ENCODE measurements at regions not wholly inside any gene's neighbourhood (a gene's known extent, or its start where the extent isn't known, plus 50 kb on each side); places are given as distances from the start of the nearest gene placed in this dataset.

GRCh38 chr15:93257920-93258319, 168.9 kb upstream of the RGMA start:
- no peak overlapping the region for H3K4me3 ChIP-seq
- DNase-seq: no peak
- no peaks in the 10 kb centered on the region for H3K36me3 ChIP-seq
- no peak for TF ChIP-seq CTCF (IDR thresholded peaks at IDR 0.05)
- no peak overlapping the region for H3K27ac ChIP-seq
- no peaks in the 10 kb centered on the region for H3K9me3 ChIP-seq
- H3K27me3 ChIP-seq: no peaks in the 10 kb centered on the region
- no peaks in the 10 kb centered on the region for H3K4me1 ChIP-seq
- no peak overlapping the region for H3K9ac ChIP-seq (ENCODE audit: low read depth in 2 of 2, low read length in 2 of 2)
- intact Hi-C loops (cut with DNase I): no loop called here

GRCh38 chr15:93253681-93254080, 164.7 kb upstream of the RGMA start:
- Histone ChIP-seq H3K4me3 (no peak overlapping the region), H3K36me3 (no peaks in the 10 kb centered on the region), H3K4me1 (no peaks in the 10 kb centered on the region), H3K27me3 (no peaks in the 10 kb centered on the region), H3K9me3 (no peaks in the 10 kb centered on the region), H3K9ac (ENCODE audit: low read depth in 2 of 2, low read length in 2 of 2) (no peak overlapping the region), H3K27ac (no peak overlapping the region)
- no peak for DNase-seq
- intact Hi-C loops (cut with DNase I): no loop called here
- TF ChIP-seq CTCF (IDR thresholded peaks at IDR 0.05): no peak

GRCh38 chr15:93252780-93253179, 163.8 kb upstream of the RGMA start:
- no peak for TF ChIP-seq CTCF (IDR thresholded peaks at IDR 0.05)
- Histone ChIP-seq H3K36me3 (no peaks in the 10 kb centered on the region), H3K27ac (no peak overlapping the region), H3K9ac (ENCODE audit: low read depth in 2 of 2, low read length in 2 of 2) (no peak overlapping the region), H3K27me3 (no peaks in the 10 kb centered on the region), H3K4me3 (no peak overlapping the region), H3K4me1 (no peaks in the 10 kb centered on the region), H3K9me3 (no peaks in the 10 kb centered on the region)
- intact Hi-C loops (cut with DNase I): no loop called here
- DNase-seq: no peak

GRCh38 chr15:93250950-93251349, 161.9 kb upstream of the RGMA start:
- DNase-seq: no peak
- Histone ChIP-seq H3K9ac (ENCODE audit: low read depth in 2 of 2, low read length in 2 of 2) (no peak overlapping the region), H3K27ac (no peak overlapping the region), H3K36me3 (no peaks in the 10 kb centered on the region), H3K4me3 (no peak overlapping the region), H3K27me3 (no peaks in the 10 kb centered on the region), H3K4me1 (no peaks in the 10 kb centered on the region), H3K9me3 (no peaks in the 10 kb centered on the region)
- TF ChIP-seq CTCF (IDR thresholded peaks at IDR 0.05): no peak
- intact Hi-C loops (cut with DNase I): no loop called here

- intact Hi-C loops (cut with DNase I): no loop called here
- Histone ChIP-seq H3K4me1 (no peaks in the 10 kb centered on the region), H3K4me3 (no peak overlapping the region), H3K9ac (ENCODE audit: low read depth in 2 of 2, low read length in 2 of 2) (no peak overlapping the region), H3K27me3 (no peaks in the 10 kb centered on the region), H3K9me3 (no peaks in the 10 kb centered on the region), H3K27ac (no peak overlapping the region), H3K36me3 (no peaks in the 10 kb centered on the region)
- no peak for DNase-seq
- no peak for TF ChIP-seq CTCF (IDR thresholded peaks at IDR 0.05)
Observed at GRCh38 chr15:93250209-93250608, 161.2 kb upstream of the RGMA start.

- intact Hi-C loops (cut with DNase I): no loop called here
- TF ChIP-seq CTCF (IDR thresholded peaks at IDR 0.05): no peak
- Histone ChIP-seq H3K36me3 (no peaks in the 10 kb centered on the region), H3K4me1 (no peaks in the 10 kb centered on the region), H3K27me3 (no peaks in the 10 kb centered on the region), H3K9me3 (no peaks in the 10 kb centered on the region), H3K9ac (ENCODE audit: low read depth in 2 of 2, low read length in 2 of 2) (no peak overlapping the region), H3K27ac (no peak overlapping the region), H3K4me3 (no peak overlapping the region)
- no peak for DNase-seq
Observed at GRCh38 chr15:93249623-93250022, 160.6 kb upstream of the RGMA start.
